ENCODE measurements at regions not wholly inside any gene's neighbourhood (a gene's known extent, or its start where the extent isn't known, plus 50 kb on each side); places are given as distances from the start of the nearest gene placed in this dataset.

DNA sequence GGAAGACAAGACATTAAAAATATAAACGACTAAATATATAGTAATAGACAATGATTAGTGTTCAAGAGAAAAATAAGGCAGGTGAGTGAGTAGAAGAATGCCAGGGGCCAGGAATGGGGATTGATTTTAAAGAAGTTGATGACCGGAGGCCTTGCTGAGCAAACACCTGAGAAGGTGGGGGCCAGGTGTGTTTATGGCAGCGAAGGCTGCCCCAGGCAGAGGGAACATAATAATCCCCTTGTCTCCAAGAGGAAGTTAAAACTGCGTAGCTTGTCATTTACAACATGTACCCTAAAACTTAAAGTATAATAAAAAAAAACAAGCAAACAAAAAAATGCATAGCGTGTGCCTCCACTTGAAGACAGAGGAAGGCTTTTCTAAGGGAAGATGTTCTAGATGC, 220.3 kb downstream of the URB2 start:
- peak overlapping the region; percentile 96 for H3K27ac ChIP-seq
- TF ChIP-seq, protein P1, sequence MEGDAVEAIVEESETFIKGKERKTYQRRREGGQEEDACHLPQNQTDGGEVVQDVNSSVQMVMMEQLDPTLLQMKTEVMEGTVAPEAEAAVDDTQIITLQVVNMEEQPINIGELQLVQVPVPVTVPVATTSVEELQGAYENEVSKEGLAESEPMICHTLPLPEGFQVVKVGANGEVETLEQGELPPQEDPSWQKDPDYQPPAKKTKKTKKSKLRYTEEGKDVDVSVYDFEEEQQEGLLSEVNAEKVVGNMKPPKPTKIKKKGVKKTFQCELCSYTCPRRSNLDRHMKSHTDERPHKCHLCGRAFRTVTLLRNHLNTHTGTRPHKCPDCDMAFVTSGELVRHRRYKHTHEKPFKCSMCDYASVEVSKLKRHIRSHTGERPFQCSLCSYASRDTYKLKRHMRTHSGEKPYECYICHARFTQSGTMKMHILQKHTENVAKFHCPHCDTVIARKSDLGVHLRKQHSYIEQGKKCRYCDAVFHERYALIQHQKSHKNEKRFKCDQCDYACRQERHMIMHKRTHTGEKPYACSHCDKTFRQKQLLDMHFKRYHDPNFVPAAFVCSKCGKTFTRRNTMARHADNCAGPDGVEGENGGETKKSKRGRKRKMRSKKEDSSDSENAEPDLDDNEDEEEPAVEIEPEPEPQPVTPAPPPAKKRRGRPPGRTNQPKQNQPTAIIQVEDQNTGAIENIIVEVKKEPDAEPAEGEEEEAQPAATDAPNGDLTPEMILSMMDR (conservative IDR thresholded peaks at IDR 0.05) = no peak

DNA sequence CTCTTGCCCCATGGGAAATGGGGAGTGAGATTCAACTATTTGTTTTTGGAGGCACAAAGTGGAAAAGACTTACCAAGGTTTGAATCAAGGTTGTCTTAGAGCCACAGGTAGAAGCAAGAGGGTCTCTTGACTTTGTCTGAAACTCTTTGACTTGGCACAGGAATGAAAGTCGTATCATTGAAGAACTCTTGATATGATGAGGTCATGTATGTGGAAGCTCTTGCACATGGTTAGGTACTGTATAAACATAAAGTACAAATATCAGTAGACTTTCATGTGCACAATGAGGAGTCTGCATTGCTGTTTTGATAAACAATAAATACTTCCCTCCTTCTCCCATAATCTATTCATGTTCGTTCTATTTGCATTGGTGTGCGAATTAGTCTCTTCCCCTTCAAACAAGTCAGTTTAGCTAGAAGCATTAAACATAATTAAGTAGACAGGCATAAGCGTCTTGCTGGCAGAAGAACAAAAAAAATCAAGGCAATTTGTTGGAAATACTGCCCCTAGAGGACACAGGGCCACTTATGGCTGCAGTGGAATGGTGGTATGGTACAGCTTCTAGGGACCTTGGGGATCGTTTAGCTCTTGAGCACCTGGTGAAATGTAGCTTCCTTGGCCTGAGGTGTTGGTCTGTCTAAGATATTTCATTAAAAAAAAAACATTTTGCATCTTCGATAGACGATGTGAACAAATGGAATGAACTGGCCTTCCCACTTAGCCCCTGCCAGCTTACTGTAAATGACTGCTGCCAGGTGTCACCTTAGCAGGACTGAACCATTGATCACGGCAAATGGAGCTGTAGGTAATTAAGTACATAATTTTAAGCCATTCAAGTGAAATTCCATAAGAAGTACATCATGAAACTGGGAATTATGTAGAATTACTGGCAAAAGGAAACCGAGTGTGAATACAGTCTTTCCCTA, 218.0 kb upstream of the GALNT2 start:
- TF ChIP-seq, protein P1 (conservative IDR thresholded peaks at IDR 0.05) = peak; percentile 43
- no peak overlapping the region for H3K27ac ChIP-seq

DNA sequence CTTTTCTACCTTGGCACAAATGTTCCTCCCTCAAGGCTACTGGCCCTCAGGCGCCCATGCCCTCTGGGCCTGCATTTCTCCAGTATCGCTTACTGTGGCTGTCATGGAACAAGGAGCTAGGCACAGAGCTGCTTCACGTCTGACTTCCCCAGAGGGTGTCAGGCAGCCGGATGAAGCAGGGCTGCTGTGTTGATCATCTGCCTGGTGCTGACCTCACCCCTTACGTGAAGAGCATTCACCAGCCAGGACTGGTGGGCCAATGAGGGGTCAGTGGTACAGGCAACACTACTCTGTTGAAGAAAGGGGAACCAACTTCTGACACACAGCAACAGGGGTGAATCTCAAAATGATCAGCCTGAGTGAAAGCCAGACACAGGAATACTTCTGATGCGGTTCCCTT, 215.5 kb upstream of the GALNT2 start:
- H3K27ac ChIP-seq = no peak overlapping the region
- TF ChIP-seq, protein P1 (conservative IDR thresholded peaks at IDR 0.05) = no peak

DNA sequence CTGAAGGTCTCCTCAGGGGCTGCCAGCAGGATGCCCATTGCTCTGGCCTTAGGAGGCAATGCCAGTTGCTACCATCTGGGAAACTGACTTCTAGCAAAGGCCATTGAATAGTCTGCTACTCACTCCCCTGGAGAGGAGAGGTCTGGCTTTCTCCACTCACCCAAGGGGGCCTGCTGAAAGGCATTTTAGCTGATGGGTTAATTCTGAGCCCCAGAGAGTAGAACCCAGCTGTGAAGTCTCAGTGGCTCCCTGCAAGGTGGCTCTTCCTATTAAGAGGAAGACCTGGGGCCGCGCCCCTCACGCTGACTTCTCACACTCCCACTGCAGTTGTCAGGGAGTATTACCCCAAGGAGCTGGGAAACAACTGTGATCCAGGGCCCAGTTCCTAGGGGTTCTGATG, 213.3 kb upstream of the GALNT2 start:
- TF ChIP-seq, protein P1 (conservative IDR thresholded peaks at IDR 0.05) = no peak
- H3K27ac ChIP-seq = no peak overlapping the region

DNA sequence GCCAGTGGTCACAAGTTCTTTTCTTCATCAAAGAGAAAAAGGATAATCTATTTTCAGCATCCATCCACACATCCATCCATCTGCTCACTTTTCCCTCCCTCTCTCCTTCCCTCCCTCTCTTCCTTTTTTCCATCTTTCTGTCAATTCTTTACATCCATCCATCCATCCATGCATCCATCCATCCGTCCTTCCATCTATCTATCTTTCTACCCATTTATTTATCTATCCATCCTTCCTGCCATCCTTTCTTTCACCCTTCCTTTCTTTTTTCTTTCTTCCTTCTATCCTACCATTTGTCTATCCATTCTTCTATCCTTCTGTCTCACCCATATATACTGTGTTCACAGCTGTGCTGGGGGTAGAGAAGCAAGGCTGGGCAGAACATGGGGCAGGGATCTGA, 212.4 kb upstream of the GALNT2 start:
- no peak overlapping the region; the same call in 1 of the 2 replicates for H3K27ac ChIP-seq
- TF ChIP-seq, protein P1 (conservative IDR thresholded peaks at IDR 0.05) = no peak

DNA sequence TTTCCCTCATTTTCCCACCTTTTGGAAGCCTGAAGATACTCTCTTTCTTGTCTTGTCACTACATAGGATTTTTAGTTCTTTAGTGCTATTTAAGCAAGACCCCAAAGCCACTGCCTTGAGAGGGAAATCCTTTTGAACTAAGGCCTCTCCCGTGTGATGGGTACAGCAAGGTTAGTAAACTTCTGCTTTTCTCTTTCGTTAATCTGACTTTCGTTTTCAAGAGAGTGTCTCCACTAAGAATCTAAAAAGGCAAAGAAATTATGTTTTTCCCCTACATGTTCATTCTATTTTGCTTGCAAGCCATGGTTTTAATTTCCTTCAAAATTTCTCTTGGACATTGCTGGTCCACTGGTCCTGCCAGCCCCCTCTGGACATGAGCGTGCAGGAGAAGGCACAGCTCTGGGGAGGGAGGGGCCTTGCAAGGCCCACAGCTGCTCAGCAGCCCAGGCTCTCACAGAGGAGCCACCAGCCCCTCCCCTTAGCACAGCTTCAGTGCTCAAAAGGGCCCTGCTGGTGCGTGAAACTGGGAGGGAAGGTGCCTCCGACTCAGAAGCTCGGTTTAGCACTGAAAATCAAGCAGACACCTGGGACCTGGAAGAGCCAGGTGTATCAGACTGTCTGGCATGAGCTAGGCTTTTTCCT, 210.9 kb upstream of the GALNT2 start:
- H3K27ac ChIP-seq = peak overlapping the region; percentile 34; the same call in 1 of the 2 replicates
- TF ChIP-seq, protein P1 (conservative IDR thresholded peaks at IDR 0.05) = no peak

DNA sequence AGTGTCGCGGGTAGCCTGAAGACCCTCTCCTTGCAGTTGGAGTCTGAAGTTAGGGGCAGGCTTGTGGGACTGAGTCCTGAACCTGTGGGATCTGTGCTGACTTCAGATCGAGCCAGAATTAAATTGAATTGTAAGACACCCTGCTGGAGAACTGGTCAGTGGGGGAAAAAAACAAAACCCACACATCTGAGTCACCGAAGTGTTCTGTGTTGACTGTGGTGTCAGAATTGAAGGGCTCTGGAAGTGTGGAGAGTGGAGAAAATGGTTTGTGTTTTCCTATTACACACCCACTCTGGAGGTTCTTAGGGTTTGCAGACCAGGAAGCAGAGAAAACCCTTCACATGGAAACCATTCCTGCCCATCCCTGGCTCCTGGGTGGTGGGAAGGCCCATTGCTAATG, 209.5 kb upstream of the GALNT2 start:
- TF ChIP-seq, protein P1 (conservative IDR thresholded peaks at IDR 0.05) = no peak
- no peak overlapping the region for H3K27ac ChIP-seq

All from VCaP (cell line).